Keratinocyte (primary cell): ENCODE measurements at regions not wholly inside any gene's neighbourhood (a gene's known extent, or its start where the extent isn't known, plus 50 kb on each side); places are given as distances from the start of the nearest gene placed in this dataset.

Source experiments
- DNase-seq: peaks from one replicate; pipeline ENCODE4 v3.0.0-alpha.2; 2011; ENCODE audit warnings: low read depth, missing footprints, low spot score
- FAIRE-seq: peaks from 2 replicates; lab custom pipeline; 2011; peaks lifted over from hg19 to GRCh38; lab: Jason Lieb, UNC
- H2AFZ ChIP-seq: 2 replicates; pipeline ENCODE4 v1.6.0; 2012; ENCODE audit warnings: low read length, control low read depth, inconsistent platforms; ENCODE audit not compliant: control insufficient read depth
- H3K27ac ChIP-seq: 2 replicates; pipeline ENCODE4 v1.5.1; 2011; ENCODE audit warnings: low read length; ENCODE audit not compliant: control insufficient read depth, insufficient read depth
- H3K27me3 ChIP-seq: 3 replicates; pipeline ENCODE4 v1.6.0; 2011; ENCODE audit warnings: low read length; ENCODE audit not compliant: control insufficient read depth, insufficient read depth; ENCODE audit errors: extremely low read depth
- H3K36me3 ChIP-seq, 2 experiments: 2 replicates in 1 of 2; 3 replicates in 1 of 2; pipeline ENCODE4 v1.5.1; 2011; ENCODE audit warnings: low read length in 2 of 2, mild to moderate bottlenecking in 1 of 2; ENCODE audit not compliant: control insufficient read depth in 2 of 2, insufficient read depth in 2 of 2; ENCODE audit errors: extremely low read depth in 1 of 2
- H3K4me1 ChIP-seq: 3 replicates; pipeline ENCODE4 v1.5.1; 2011; ENCODE audit warnings: low read length; ENCODE audit not compliant: control insufficient read depth, insufficient read depth; ENCODE audit errors: extremely low read depth
- H3K4me2 ChIP-seq: 3 replicates; pipeline ENCODE4 v1.6.0; 2011; ENCODE audit warnings: low read depth, low read length; ENCODE audit not compliant: control insufficient read depth, insufficient read depth; ENCODE audit errors: extremely low read depth
- H3K4me3 ChIP-seq, 3 experiments: fragments of 200-600 bp in 1 of 3; sonication (generic) in 1 of 3; 2 replicates in 2 of 3; 3 replicates in 1 of 3; pipeline ENCODE4 v1.5.1; 2011 to 2016; ENCODE audit warnings: low read length in 3 of 3, mild to moderate bottlenecking in 3 of 3, control low read depth in 2 of 3, inconsistent platforms in 1 of 3, low read depth in 1 of 3, mixed read lengths in 1 of 3, mixed run types in 1 of 3, moderate library complexity in 1 of 3; ENCODE audit not compliant: control insufficient read depth in 2 of 3, insufficient read depth in 2 of 3; ENCODE audit errors: extremely low read depth in 1 of 3
- H3K79me2 ChIP-seq: 2 replicates; pipeline ENCODE4 v1.6.0; 2012; ENCODE audit warnings: low read length; ENCODE audit not compliant: control insufficient read depth, insufficient read depth
- H3K9ac ChIP-seq: 3 replicates; pipeline ENCODE4 v1.6.0; 2011; ENCODE audit warnings: low read length; ENCODE audit not compliant: control insufficient read depth, insufficient read depth; ENCODE audit errors: extremely low read depth
- H3K9me1 ChIP-seq: 3 replicates; pipeline ENCODE4 v1.6.0; 2011; ENCODE audit warnings: low read length; ENCODE audit not compliant: control insufficient read depth, insufficient read depth; ENCODE audit errors: extremely low read depth
- H3K9me3 ChIP-seq: 2 replicates; pipeline ENCODE4 v1.5.1; 2012; ENCODE audit warnings: low read depth, low read length; ENCODE audit not compliant: control insufficient read depth
- H4K20me1 ChIP-seq: 3 replicates; pipeline ENCODE4 v1.6.0; 2011; ENCODE audit warnings: low read length; ENCODE audit not compliant: control insufficient read depth, insufficient read depth; ENCODE audit errors: extremely low read depth
- CTCF ChIP-seq, 3 experiments: IDR thresholded peaks in 1 of 3; conservative IDR thresholded peaks in 1 of 3; optimal IDR thresholded peaks in 1 of 3; 2 replicates in 2 of 3; 3 replicates in 1 of 3; pipeline versions ENCODE3 to v1.5.1; 2011; ENCODE audit warnings: low read length in 3 of 3, mild to moderate bottlenecking in 3 of 3, moderate library complexity in 2 of 3, control low read depth in 1 of 3, inconsistent platforms in 1 of 3; ENCODE audit not compliant: insufficient read depth in 2 of 3; ENCODE audit errors: extremely low read depth in 1 of 3
- EZH2 ChIP-seq: IDR thresholded peaks from one replicate; pipeline ENCODE4 v1.6.1; 2012; ENCODE audit warnings: inconsistent platforms, mild to moderate bottlenecking, low read length, moderate library complexity
- dilution Hi-C: fragments of 300-500 bp; cut with MboI; formaldehyde crosslinking; loops from one replicate; pipeline ENCODE4 v1.7.0; 2020; ENCODE audit warnings: low sequenced_read_pairs; ENCODE audit not compliant: extremely low pct_ligation_motif_present

- no peaks in the 10 kb centered on the region for H3K79me2 ChIP-seq
- no peak overlapping the region for H3K27ac ChIP-seq
- TF ChIP-seq EZH2 (no peak), CTCF (optimal IDR thresholded peaks at IDR 0.05 in 1 of 3, IDR thresholded peaks at IDR 0.05 in 1 of 3, conservative IDR thresholded peaks at IDR 0.05 in 1 of 3; ENCODE audit: extremely low read depth in 1 of 3, insufficient read depth in 2 of 3, low read length in 3 of 3) (no peak)
- H2AFZ ChIP-seq: no peak overlapping the region
- H3K36me3 ChIP-seq: no peaks in the 10 kb centered on the region
- no peak overlapping the region for H3K9ac ChIP-seq
- no peak overlapping the region for H3K4me2 ChIP-seq
- no peaks in the 10 kb centered on the region for H3K9me3 ChIP-seq
- no peak for FAIRE-seq
- no peaks in the 10 kb centered on the region for H3K9me1 ChIP-seq
- H3K4me1 ChIP-seq: peaks cover 17% of the 10 kb centered on the region
- no peaks in the 10 kb centered on the region for H4K20me1 ChIP-seq
- H3K4me3 ChIP-seq: no peak overlapping the region
- no peaks in the 10 kb centered on the region for H3K27me3 ChIP-seq
- dilution Hi-C loops: no loop called here
- DNase-seq: no peak
These were observed 364.5 kb upstream of the XYLT1 start for GRCh38 chr16:17835118-17835876.

- Histone ChIP-seq H3K4me3 (no peak overlapping the region), H4K20me1 (no peaks in the 10 kb centered on the region), H3K27me3 (no peaks in the 10 kb centered on the region), H2AFZ (no peak overlapping the region), H3K9ac (no peak overlapping the region), H3K27ac (no peak overlapping the region), H3K36me3 (no peaks in the 10 kb centered on the region), H3K4me1 (peaks cover 17% of the 10 kb centered on the region), H3K9me1 (no peaks in the 10 kb centered on the region), H3K79me2 (no peaks in the 10 kb centered on the region), H3K4me2 (no peak overlapping the region), H3K9me3 (no peaks in the 10 kb centered on the region)
- DNase-seq (peak; percentile 41), FAIRE-seq (no peak)
- no peak for TF ChIP-seq CTCF (optimal IDR thresholded peaks at IDR 0.05 in 1 of 3, IDR thresholded peaks at IDR 0.05 in 1 of 3, conservative IDR thresholded peaks at IDR 0.05 in 1 of 3; ENCODE audit: extremely low read depth in 1 of 3, insufficient read depth in 2 of 3, low read length in 3 of 3)
- no peak for TF ChIP-seq EZH2
- dilution Hi-C loops: no loop called here
These were observed 362.0 kb upstream of the XYLT1 start for GRCh38 chr16:17832738-17833137.
